HT-29 (cell line): ENCODE measurements at regions not wholly inside any gene's neighbourhood (a gene's known extent, or its start where the extent isn't known, plus 50 kb on each side); places are given as distances from the start of the nearest gene placed in this dataset. TPM values are rescaled to one million over a fixed set of nuclear protein-coding genes. Genes with fewer than 3 reads are reported as not detected.

Experiments
- small RNA-seq: library from RNA; depleted of rRNA; stranded (forward); fragments of <200 nt; gene quantifications from one replicate; pipeline ENCODE3, GENCODE V24; 2014

Small RNAs in the stretch of these regions (small RNA-seq; reads per million reads assigned to genes)
- not detected for gene RF00019
- gene RNU1-119P = not detected
